ENCODE measurements at regions not wholly inside any gene's neighbourhood (a gene's known extent, or its start where the extent isn't known, plus 50 kb on each side); places are given as distances from the start of the nearest gene placed in this dataset.

GRCh38 chr11:116209255-116209654 lies 563.5 kb downstream of the BUD13 start:
- Histone ChIP-seq H3K4me1 (replicated peaks) (no peaks in the 10 kb centered on the region), H3K27ac (no peak overlapping the region), H3K36me3 (no peaks in the 10 kb centered on the region), H3K27me3 (replicated peaks) (no peaks in the 10 kb centered on the region), H3K9me3 (replicated peaks) (no peaks in the 10 kb centered on the region), H3K4me3 (no peak overlapping the region)
- DNase-seq (ENCODE audit: low read depth in 1 of 2, low spot score in 2 of 2) = no peak

GRCh38 chr11:116207421-116208141 lies 565.2 kb downstream of the BUD13 start:
- Histone ChIP-seq H3K27me3 (replicated peaks) (no peaks in the 10 kb centered on the region), H3K4me1 (replicated peaks) (no peaks in the 10 kb centered on the region), H3K9me3 (replicated peaks) (no peaks in the 10 kb centered on the region), H3K4me3 (no peak overlapping the region), H3K36me3 (no peaks in the 10 kb centered on the region), H3K27ac (no peak overlapping the region)
- DNase-seq (ENCODE audit: low read depth in 1 of 2, low spot score in 2 of 2) = no peak

- no peak for DNase-seq (ENCODE audit: low read depth in 1 of 2, low spot score in 2 of 2)
- Histone ChIP-seq H3K27me3 (replicated peaks) (no peaks in the 10 kb centered on the region), H3K27ac (no peak overlapping the region), H3K36me3 (no peaks in the 10 kb centered on the region), H3K4me3 (no peak overlapping the region), H3K9me3 (replicated peaks) (no peaks in the 10 kb centered on the region), H3K4me1 (replicated peaks) (no peaks in the 10 kb centered on the region)
These were observed 565.8 kb downstream of the BUD13 start for GRCh38 chr11:116207019-116207418.

GRCh38 chr11:116202922-116203321 lies 569.9 kb downstream of the BUD13 start:
- no peak for DNase-seq (ENCODE audit: low read depth in 1 of 2, low spot score in 2 of 2)
- Histone ChIP-seq H3K27me3 (replicated peaks) (no peaks in the 10 kb centered on the region), H3K4me3 (no peak overlapping the region)

GRCh38 chr11:116200564-116200963 lies 572.2 kb downstream of the BUD13 start:
- no peak for DNase-seq (ENCODE audit: low read depth in 1 of 2, low spot score in 2 of 2)
- no peaks in the 10 kb centered on the region for H3K27me3 ChIP-seq (replicated peaks)
- H3K36me3 ChIP-seq = no peaks in the 10 kb centered on the region
- H3K4me3 ChIP-seq = no peak overlapping the region
- no peaks in the 10 kb centered on the region for H3K4me1 ChIP-seq (replicated peaks)
- H3K27ac ChIP-seq = no peak overlapping the region
- no peaks in the 10 kb centered on the region for H3K9me3 ChIP-seq (replicated peaks)

More at GRCh38 chr11:116202922-116203321, 569.9 kb downstream of the BUD13 start:
- no peaks in the 10 kb centered on the region for H3K4me1 ChIP-seq (replicated peaks)
- no peaks in the 10 kb centered on the region for H3K9me3 ChIP-seq (replicated peaks)
- H3K27ac ChIP-seq = no peak overlapping the region
- H3K36me3 ChIP-seq = no peaks in the 10 kb centered on the region

GRCh38 chr11:116199182-116199581 lies 573.6 kb downstream of the BUD13 start:
- Histone ChIP-seq H3K4me3 (no peak overlapping the region), H3K27ac (no peak overlapping the region), H3K9me3 (replicated peaks) (no peaks in the 10 kb centered on the region), H3K36me3 (no peaks in the 10 kb centered on the region), H3K27me3 (replicated peaks) (no peaks in the 10 kb centered on the region), H3K4me1 (replicated peaks) (no peaks in the 10 kb centered on the region)
- no peak for DNase-seq (ENCODE audit: low read depth in 1 of 2, low spot score in 2 of 2)

GRCh38 chr11:116194156-116194904 lies 578.5 kb downstream of the BUD13 start:
- no peak for DNase-seq (ENCODE audit: low read depth in 1 of 2, low spot score in 2 of 2)
- H3K4me1 ChIP-seq (replicated peaks) = no peaks in the 10 kb centered on the region; the same call in 1 of the 2 replicates
- no peaks in the 10 kb centered on the region for H3K27me3 ChIP-seq (replicated peaks)
- H3K9me3 ChIP-seq (replicated peaks) = no peaks in the 10 kb centered on the region
- no peaks in the 10 kb centered on the region for H3K36me3 ChIP-seq
- no peak overlapping the region for H3K4me3 ChIP-seq
- no peak overlapping the region for H3K27ac ChIP-seq

GRCh38 chr11:116193321-116194131 lies 579.3 kb downstream of the BUD13 start:
- Histone ChIP-seq H3K9me3 (replicated peaks) (no peaks in the 10 kb centered on the region), H3K4me1 (replicated peaks) (no peaks in the 10 kb centered on the region; the same call in 1 of the 2 replicates), H3K27ac (no peak overlapping the region), H3K36me3 (no peaks in the 10 kb centered on the region), H3K27me3 (replicated peaks) (no peaks in the 10 kb centered on the region), H3K4me3 (peak overlapping the region; percentile 34)
- DNase-seq (ENCODE audit: low read depth in 1 of 2, low spot score in 2 of 2) = peak; percentile 6 to 42

- no peaks in the 10 kb centered on the region for H3K9me3 ChIP-seq (replicated peaks)
- DNase-seq (ENCODE audit: low read depth in 1 of 2, low spot score in 2 of 2) = no peak
- no peaks in the 10 kb centered on the region for H3K36me3 ChIP-seq
- no peaks in the 10 kb centered on the region; the same call in 1 of the 2 replicates for H3K4me1 ChIP-seq (replicated peaks)
- H3K4me3 ChIP-seq = no peak overlapping the region
- H3K27me3 ChIP-seq (replicated peaks) = no peaks in the 10 kb centered on the region
- no peak overlapping the region for H3K27ac ChIP-seq
These were observed 580.1 kb downstream of the BUD13 start for GRCh38 chr11:116192509-116193210.

- H3K36me3 ChIP-seq = no peaks in the 10 kb centered on the region
- H3K27ac ChIP-seq = no peak overlapping the region
- no peak overlapping the region for H3K4me3 ChIP-seq
- H3K4me1 ChIP-seq (replicated peaks) = no peaks in the 10 kb centered on the region; the same call in 1 of the 2 replicates
- H3K9me3 ChIP-seq (replicated peaks) = no peaks in the 10 kb centered on the region
- DNase-seq (ENCODE audit: low read depth in 1 of 2, low spot score in 2 of 2) = no peak
- no peaks in the 10 kb centered on the region for H3K27me3 ChIP-seq (replicated peaks)
These were observed 581.9 kb downstream of the BUD13 start for GRCh38 chr11:116190861-116191260.

- H3K4me1 ChIP-seq (replicated peaks) = no peaks in the 10 kb centered on the region; the same call in 1 of the 2 replicates
- H3K36me3 ChIP-seq = no peaks in the 10 kb centered on the region
- no peak overlapping the region for H3K27ac ChIP-seq
- DNase-seq (ENCODE audit: low read depth in 1 of 2, low spot score in 2 of 2) = no peak
- no peaks in the 10 kb centered on the region for H3K27me3 ChIP-seq (replicated peaks)
- no peak overlapping the region for H3K4me3 ChIP-seq
- H3K9me3 ChIP-seq (replicated peaks) = no peaks in the 10 kb centered on the region
These were observed 583.2 kb downstream of the BUD13 start for GRCh38 chr11:116189408-116190170.

- H3K27ac ChIP-seq = no peak overlapping the region
- no peaks in the 10 kb centered on the region; the same call in 1 of the 2 replicates for H3K4me1 ChIP-seq (replicated peaks)
- H3K9me3 ChIP-seq (replicated peaks) = no peaks in the 10 kb centered on the region
- no peaks in the 10 kb centered on the region for H3K36me3 ChIP-seq
- H3K27me3 ChIP-seq (replicated peaks) = no peaks in the 10 kb centered on the region
- no peak for DNase-seq (ENCODE audit: low read depth in 1 of 2, low spot score in 2 of 2)
- H3K4me3 ChIP-seq = no peak overlapping the region
These were observed 584.4 kb downstream of the BUD13 start for GRCh38 chr11:116188350-116188749.

GRCh38 chr11:116187026-116187425 lies 585.8 kb downstream of the BUD13 start:
- no peak for DNase-seq (ENCODE audit: low read depth in 1 of 2, low spot score in 2 of 2)
- Histone ChIP-seq H3K27me3 (replicated peaks) (no peaks in the 10 kb centered on the region), H3K9me3 (replicated peaks) (no peaks in the 10 kb centered on the region), H3K36me3 (no peaks in the 10 kb centered on the region), H3K27ac (no peak overlapping the region), H3K4me1 (replicated peaks) (no peaks in the 10 kb centered on the region), H3K4me3 (no peak overlapping the region)

Measured in SJSA1 (cell line).